Activated CD4-positive, alpha-beta T cell treated with anti-CD3 and anti-CD28 coated beads, Interleukin-10, Interleukin-2, amounts not matched to agents 100 ng/mL and 50 ng/mL, durations not matched to agents 16 hours and 8 hours (primary cell): ENCODE measurements at regions not wholly inside any gene's neighbourhood (a gene's known extent, or its start where the extent isn't known, plus 50 kb on each side); places are given as distances from the start of the nearest gene placed in this dataset.

Experiments used
- DNase-seq: peaks from one replicate; pipeline ENCODE4 v3.0.0-alpha.2; 2020

DNA sequence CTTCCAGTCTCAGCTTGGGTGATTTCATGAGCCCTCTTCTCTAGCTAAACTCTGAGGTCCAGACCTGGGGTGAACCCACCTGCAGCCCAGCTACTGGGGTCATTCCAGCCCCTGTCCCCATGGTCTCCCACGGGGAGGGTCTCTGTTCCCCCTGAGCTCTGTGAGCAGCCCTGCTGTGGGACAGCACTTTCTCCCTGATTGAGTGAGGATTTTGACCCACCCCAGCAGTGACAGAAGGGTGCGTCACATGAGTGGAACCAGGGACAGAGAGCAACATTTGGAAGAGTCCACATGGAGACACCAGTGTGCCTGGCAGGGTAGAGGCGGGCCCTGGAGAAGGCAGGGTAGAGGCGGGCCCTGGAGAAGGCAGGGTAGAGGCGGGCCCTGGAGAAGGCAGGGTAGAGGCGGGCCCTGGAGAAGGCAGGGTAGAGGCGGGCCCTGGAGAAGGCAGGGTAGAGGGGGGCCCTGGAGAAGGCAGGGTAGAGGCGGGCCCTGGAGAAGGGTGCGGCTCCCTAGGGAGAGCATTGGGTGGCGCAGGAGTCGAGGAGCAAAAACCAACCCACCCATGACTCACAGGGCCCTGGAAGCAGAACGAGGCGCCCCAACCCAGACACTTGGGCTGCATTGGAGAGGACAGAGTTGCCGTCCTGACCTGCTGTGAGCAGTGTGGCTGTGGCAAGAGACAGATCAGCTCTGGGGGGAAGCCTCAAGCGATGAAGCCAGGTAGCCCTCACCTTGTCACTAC lies 227.7 kb upstream of the B3GAT1 start:
- no peak for DNase-seq

DNA sequence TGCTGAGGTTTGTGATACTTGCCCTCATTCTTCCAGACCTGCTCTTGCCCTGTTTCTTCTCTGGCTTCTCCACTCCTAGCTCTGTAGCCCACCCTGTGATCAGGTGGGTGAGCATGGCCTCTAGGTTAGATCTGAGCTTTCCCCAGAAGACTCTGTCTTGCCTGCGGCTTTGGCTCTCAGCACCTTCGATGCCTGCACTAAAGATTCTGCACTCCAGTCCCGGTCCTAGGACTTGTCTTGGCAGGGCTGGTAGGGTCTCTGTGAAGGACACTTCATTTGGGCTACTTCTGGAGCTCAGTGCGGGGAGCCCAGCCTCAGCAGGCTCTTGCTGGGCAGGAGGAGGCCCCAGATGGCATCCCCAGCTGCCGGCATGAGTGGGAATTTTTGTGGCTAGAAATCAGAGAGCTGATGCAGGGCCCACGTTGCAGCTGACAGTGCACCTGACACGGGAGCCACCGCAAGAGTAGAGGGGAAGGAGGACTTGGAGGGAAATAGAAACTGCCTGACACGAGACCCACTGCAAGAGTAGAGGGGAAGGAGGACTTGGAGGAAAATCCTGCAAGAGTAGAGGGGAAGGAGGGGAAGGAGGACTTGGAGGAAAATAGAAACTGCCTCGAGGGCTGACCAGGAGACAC lies 226.9 kb upstream of the B3GAT1 start:
- no peak for DNase-seq

DNA sequence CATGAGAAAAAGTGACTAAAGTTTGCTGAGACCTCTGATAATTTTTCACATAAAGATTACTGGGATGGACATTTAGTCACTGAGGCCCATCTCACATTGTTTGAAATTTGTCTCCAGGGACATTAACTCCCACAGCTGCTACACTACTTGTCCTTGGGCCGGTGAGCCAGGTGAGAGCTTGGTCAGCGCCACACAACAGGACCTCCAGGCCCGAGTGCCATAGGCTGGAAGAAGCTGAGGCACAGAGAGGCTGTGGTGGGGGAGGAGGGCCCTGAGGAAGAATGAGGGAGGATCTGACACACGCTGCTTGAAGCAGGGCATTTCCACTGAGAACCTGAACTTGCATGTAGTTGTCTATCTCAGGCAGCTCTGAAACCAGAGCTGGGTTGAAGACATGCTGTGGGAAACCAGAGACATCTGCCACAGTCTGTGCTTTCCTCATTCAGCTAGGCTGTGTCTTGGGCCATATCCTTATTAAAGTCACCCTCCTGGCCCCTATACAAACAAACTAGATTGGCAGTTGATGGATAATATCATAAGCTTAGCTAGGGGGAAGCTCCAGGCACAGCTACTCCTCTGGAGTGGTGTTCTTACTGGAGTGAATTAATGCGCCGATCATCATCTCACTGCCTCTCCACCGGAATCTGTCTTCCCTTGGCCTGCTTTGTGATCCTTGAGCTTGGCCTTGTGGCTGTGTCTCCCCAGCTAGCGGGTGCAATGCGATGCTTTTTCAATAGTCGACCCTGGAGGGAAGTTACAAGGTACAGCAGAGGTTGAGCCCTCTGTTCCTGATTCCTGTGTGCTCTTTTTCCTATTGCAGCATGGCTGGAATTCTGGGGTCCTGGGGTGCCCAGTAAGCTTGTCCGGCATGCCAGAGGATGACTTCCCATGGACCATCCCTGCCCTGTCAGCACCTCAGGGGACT lies 225.3 kb upstream of the B3GAT1 start:
- no peak for DNase-seq

DNA sequence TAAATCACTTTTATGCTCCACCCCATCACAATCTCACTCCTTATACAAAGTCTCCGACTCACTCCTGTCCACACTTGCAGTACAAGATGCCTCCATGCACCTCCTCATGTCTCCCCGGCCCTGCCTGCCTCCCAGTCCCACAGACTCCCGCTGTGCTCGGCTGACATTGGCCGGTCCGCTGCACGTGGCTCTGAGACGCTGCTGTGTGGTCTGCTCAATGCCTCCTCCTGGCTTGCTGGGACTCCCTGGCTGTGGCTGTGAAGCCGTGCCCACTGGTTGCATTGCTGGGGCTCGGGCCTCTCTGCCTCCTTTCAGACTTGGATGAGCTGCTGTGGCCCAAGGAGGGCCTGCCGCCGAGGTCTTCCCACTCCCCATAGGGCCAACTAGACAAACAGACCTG lies 224.0 kb upstream of the B3GAT1 start:
- no peak for DNase-seq

DNA sequence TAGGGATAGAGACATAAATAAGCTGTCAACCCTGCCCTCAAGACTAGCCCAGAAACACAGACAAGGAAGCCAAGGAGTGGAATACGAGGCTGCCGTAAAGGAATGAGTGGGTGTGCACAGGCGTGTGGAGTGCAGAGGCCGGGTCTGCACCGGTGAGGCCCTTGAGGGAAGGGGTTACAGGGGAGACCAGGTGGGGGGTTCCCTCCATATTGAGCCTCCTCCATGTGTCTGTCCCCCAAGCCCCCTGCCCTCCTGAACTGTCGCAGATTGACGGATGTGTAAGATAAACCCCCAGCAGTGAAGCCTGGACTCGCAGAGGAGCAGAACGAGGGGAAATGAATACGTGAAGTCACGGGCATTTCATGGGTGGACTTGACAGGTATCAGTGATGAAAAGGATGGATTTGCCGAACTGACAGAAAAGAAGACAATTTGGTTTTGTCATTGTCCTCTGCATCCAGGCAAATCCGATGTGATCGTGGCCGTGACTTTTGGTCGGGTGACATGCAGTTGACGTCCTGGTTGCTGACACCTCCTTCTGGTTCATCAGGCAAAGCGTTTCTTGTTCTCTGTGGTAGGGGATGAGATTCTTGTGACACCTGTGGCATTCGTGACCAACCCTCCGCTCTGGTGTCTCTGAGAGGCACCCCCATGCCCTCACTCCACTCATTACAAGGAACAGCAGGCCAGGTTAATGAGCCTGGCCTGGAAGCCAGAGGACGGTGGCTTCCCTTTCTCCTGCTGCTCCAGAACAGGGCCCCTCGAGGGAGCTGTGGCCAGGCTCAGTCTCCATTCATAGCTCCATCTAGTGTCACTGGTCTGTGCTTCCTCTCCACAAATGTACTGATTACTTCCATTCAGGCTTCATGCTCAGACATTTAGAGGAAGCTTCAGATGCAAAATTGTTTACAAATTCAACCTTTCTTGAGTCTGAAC lies 223.1 kb upstream of the B3GAT1 start:
- no peak for DNase-seq

DNA sequence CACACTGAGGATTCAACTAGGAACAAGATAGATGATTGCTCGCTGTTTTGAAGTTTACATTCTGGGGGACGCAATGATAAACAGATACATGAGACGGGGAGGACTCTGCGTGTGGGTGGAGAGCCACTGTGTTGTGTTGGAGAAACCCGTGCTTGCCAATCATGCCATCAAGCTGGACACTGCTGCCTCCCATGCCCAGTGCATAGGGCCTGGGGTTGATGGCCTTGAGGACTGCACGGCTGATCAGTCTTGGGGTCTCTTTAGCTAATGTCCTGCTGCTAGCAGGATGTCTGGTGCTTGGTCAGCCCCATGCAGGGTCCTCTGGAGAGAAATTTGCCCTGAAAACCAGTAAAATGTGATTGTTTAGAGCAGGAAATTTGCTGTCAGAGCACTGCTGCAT lies 221.2 kb upstream of the B3GAT1 start:
- no peak for DNase-seq

DNA sequence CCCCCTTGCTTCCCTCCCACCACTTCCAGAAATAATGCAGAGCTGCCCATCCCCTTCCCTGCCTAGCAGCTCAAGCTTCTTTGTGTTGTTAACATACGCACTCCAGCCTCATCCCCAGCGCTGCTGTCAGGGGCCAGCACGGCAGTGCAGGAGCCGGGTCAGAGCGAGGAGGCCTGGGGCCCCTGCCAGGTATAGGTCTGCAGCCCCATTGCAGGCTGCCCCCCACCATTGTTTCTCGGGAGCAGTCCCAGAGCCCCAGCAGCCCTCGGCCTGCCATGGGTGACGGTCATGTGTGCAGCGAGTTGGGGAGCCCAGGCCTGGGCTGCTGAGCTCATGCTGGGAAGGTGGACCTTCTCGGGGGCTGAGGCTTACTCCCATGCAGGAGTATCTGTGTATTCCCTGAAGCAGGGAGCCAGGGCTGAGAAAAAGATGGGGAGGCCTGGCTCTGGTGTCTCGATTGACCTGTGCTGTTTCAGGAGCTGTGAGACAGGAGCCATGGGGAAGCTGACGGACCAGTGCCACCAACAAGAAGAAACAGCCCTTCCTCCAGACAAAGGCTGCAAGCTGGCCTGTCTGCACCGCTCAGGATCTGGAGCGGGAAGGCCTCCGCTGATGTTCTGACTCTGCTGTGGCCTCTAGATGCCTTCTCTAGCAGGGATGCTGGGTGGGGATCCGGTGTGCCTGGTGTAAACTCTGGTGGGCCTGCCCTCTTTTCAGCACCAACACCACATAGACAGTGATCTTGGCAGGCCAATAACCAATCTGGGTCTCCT lies 220.5 kb upstream of the B3GAT1 start:
- DNase-seq: no peak

DNA sequence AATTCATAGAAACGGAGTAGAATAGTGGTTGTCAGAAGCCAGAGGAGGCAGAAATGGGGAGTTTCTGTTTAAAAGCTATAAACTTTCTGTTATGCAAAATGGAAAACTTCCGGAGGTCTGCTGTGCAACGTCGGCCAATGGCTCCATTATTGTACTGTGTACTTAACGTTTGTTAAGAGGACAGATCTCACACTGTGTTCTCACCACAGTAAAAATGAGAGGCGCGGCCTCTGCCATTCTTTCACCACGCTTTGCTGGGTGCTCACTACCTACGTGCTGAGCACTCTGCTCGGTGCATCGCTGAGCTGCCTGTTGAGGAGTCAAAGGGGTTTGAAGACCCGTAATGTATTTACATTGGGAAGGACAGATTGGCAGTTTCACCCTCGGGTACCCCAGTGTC lies 218.8 kb upstream of the B3GAT1 start:
- DNase-seq: no peak

DNA sequence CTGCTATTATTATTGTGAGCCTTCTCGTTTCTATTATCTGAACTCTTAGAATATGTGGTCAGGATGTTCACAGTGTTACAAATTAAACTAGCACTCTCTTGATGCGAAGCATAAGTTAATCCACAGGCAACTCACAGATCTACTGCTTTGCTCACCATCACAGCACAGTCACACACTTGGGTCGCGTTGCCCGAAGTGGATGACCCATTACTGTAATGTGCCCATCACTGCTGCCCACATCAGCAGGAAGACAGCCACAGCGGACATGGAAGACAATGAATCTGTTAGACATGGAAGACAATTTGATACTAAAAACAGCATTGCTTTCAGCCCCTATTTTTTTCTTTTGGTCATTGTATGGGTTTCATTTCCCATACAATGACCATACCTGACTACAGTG lies 216.4 kb upstream of the B3GAT1 start:
- no peak for DNase-seq

DNA sequence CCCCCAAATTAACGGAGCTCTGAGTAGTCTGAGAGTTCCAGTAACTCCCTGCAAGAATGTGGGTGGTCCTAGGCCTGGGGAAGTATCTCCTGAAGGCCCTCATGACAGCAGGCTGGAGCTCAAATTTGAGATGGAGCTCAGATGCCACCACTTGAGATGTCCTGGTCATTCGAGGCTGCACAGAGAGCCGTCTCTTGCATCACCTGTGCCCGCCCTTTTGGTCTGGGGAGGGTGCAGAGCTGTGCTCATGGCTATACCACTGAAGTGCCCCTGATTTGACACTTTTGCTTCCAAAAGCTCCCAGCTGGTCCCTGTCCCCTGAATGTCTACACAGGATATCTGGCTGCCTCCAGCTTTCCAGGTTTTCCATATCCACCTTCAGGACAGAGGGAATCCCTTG lies 214.0 kb upstream of the B3GAT1 start:
- no peak for DNase-seq

DNA sequence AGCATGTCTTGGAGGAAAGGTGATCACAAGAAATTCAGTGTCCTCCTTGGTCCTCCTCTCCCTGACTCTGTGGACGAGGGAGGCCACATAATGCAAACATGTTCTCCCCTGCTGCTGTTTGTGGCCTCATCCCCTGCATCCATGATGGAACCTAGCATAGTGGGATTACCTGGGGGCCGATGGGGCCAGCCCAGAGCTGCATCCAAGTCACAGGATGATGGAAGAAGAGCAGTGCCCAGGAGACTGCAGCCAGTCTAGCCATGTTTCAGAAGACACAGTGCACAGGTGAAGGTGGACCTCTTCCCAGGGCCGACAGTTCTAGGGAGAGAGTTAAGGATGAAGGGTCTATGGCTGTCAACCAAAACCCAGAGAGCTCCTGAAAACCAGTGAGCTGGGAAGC lies 213.6 kb upstream of the B3GAT1 start:
- DNase-seq: no peak

DNA sequence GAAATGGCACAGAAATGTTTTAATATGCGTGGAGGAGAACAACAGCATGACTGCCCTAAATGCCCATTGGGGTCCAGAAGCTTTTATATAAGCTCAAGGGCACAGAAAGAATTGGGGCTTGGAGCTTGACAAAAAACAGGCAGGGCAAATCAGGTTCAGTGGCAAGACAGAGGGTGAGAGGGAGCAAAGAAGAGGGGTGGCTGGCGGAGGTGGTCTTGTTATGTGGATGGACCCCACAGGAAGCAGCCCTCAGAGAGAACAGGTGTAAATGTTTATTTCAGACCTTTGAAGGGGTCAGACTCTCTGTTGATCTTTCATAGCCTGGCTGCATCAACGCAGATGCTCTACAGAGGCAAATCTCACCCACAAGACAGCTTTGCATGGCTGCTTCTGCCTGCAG lies 213.1 kb upstream of the B3GAT1 start:
- no peak for DNase-seq

DNA sequence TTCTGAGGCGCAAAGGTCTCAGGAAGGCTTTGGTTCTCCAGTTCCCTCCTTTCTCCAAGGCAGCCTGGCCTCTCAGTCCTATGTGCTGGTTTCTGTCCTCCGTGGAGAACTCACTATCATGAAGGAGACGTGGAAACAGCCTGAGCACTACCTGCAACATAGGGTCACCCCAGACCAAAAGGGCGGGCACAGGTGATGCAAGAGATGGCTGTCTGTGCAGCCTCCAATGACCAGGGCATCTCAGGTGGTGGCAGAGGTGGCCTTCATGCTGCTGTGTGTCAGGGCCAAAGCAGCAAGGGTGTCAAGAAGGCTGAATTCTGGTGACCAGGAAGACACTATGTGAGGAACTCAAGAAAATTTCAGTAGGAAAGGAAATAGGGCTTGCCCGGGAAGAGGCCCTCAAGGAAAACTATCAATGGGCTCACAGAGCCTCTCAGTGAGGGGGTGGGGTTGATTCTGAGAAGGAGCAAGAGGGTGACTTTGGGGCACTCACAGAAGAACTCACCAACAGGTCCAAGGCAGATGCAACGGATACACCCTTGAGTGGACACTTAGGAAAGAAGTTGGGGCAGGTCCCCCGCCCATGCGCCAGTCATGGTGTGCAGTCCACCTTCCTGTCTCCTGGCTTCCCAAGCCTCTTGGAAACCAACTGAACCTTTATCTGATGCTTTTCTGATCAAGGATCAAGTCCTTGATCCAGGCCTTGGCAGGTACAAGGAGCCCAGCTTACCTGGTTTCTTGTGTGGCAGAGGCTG lies 212.3 kb upstream of the B3GAT1 start:
- no peak for DNase-seq

DNA sequence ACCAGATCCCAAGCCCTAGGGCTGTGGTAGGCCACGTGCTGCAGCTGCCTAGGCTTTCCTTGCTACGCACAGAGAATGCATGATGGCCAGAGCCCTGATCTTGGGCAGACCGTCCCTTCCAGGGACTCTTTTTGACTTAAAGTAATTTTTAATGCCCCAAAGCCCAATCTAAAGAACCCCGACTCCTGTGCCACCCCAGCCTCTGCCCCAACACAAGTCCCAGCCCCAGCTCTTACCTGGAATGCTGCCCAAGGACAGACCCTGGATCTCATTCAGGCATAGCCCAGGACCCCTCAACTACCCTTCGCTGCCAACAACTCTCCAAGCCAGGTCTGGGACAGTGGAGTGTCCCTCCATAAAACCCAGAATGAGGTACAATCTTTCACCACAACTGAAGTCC lies 211.7 kb upstream of the B3GAT1 start:
- no peak for DNase-seq

DNA sequence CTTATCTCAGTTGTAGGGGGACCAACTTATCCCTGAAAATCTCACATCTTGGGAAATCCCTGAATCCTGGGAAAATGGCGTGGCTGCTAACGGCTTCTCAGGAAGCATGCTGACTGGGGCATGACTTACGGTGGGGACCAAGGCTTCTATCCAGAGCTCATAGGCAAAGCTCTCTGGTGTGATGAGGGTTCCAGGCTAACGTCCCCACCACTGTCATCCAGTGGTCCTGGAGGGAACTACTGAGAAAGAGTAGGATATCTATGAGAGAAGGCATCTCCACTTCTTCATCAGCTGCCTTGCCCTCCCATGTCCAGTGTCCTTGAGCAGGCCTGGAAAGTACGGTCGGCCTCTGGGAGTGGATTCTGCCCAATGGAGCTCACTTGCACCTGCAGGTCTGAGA lies 210.4 kb upstream of the B3GAT1 start:
- no peak for DNase-seq

DNA sequence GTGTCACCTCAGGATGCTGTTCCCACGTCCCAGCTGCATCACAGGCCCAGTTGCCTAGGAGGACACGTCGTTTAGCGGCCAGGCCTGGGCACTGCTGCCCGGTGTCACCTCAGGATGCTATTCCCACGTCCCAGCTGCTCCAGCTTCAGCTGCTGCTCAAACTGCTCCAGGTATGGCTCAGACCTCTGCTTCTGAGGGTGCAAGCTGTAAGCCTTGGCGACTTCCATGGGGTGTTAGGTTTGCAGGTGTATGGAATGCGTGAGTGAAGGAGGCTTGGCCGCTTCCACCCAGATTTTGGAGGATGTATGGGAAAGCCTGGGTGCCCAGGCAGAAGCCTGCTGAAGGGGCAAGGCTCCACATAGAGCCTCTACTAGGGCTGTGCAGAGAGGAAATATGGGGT lies 205.3 kb upstream of the B3GAT1 start:
- no peak for DNase-seq

DNA sequence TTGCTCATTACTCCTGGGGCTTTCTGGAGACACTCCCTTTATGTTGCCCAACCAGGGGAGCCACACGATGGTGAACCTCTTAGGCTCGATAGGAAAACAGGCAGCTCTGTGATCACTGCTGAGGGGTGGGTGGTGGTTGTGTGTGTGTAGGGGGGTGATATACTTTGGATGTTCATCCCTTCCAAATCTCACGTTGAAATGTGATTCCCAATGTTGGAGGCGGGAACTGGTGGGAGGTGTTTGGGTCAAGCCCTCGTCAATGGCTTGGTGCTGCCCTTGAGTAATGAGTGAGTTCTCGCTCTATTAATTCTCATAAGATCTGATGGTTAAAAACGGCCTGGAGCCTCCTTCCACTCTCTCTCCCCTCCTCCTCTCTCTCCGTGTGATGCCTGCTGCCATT lies 204.0 kb upstream of the B3GAT1 start:
- DNase-seq: no peak

DNA sequence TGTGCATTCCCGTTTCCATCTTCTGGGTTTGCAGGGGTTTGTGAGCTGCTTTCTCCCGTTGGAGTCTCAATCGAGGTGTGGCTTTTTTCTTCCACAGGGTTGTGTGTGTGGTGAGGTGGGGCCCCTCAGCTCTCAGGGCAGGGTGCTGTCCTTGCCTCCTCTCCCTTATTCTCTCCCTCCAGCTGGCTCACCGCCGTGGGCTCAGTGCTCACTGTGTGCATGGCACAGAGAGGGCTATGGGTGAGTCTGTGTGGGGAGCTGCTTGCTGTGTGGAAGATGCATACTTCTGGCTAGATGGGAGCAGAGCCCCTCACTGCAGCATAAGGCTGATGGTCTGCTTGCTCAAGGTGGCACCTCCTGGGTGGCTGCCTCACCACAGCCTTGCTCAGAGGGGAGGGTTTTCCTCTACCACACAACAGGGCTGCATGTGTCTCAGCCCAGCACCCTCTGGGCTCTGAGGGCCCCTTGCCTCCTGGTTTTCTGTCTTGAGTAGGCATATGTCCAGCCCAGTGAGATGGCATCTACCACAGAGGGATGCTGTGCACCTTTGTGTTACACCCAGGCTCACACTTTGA lies 203.1 kb upstream of the B3GAT1 start:
- no peak for DNase-seq

DNA sequence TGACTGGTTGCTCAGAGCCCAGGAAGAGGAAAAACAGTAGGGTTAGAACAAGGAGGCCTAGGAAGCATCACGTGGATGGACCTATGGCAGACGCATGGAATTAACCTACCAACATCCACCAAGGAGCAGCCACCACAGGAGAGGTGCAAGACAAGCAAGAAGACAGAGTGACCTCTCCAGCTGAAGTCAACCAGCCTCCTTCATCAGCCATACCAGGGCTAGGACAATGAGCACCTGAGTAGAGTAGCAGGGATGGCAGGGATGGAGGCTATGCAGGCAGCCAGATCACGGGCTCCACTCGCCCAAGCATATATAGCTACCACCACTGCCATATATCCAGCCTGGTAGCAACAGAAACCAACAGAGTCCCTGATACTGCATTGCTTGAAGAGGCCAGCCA lies 202.1 kb upstream of the B3GAT1 start:
- no peak for DNase-seq

DNA sequence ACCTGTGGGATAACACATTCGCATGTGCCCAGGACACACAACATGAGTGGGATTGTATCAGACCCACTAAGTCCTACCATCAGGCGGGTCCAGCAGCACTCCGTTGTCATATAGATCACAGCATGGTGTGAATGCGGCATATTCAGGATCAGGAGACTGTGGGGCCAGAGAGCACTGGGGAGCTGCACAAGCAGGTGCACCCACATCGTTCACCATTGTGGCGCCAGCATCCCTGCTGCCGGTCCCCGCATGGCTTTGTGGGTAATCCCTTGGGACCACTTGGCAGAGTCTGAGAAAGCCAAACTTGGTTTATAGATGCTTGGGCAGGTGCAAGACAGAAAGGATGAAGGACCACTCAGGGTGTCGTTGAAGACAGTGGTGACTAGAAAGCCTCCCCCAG lies 201.6 kb upstream of the B3GAT1 start:
- DNase-seq: no peak
